ENCODE measurements at regions not wholly inside any gene's neighbourhood (a gene's known extent, or its start where the extent isn't known, plus 50 kb on each side); places are given as distances from the start of the nearest gene placed in this dataset.

GRCh38 chr5:10045376-10045775 is 204.3 kb downstream of the ATPSCKMT start:
- TF ChIP-seq, protein P1, sequence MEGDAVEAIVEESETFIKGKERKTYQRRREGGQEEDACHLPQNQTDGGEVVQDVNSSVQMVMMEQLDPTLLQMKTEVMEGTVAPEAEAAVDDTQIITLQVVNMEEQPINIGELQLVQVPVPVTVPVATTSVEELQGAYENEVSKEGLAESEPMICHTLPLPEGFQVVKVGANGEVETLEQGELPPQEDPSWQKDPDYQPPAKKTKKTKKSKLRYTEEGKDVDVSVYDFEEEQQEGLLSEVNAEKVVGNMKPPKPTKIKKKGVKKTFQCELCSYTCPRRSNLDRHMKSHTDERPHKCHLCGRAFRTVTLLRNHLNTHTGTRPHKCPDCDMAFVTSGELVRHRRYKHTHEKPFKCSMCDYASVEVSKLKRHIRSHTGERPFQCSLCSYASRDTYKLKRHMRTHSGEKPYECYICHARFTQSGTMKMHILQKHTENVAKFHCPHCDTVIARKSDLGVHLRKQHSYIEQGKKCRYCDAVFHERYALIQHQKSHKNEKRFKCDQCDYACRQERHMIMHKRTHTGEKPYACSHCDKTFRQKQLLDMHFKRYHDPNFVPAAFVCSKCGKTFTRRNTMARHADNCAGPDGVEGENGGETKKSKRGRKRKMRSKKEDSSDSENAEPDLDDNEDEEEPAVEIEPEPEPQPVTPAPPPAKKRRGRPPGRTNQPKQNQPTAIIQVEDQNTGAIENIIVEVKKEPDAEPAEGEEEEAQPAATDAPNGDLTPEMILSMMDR (conservative IDR thresholded peaks at IDR 0.05) = no peak
- TF ChIP-seq ZFX (IDR thresholded peaks at IDR 0.05) = no peak
